Fibroblast of pulmonary artery (primary cell): ENCODE measurements at regions not wholly inside any gene's neighbourhood (a gene's known extent, or its start where the extent isn't known, plus 50 kb on each side); places are given as distances from the start of the nearest gene placed in this dataset.

Experiments
- DNase-seq: peaks from one replicate; pipeline ENCODE4 v3.0.0-alpha.2; 2010; ENCODE audit warnings: low read depth
- H3K4me3 ChIP-seq: replicated peaks from 2 replicates; pipeline ENCODE4 v1.5.1; 2011; ENCODE audit warnings: low read depth, mild to moderate bottlenecking, control low read depth, low read length, moderate library complexity
- CTCF ChIP-seq: IDR thresholded peaks from 2 replicates; pipeline ENCODE4 v1.5.1; 2011; ENCODE audit warnings: mild to moderate bottlenecking, control low read depth, low read length, inconsistent platforms; ENCODE audit errors: missing control alignments

- no peak for TF ChIP-seq CTCF
- no peak overlapping the region for H3K4me3 ChIP-seq
- DNase-seq: no peak
Measured at GRCh38 chr11:129268371-129268770, 76.2 kb upstream of the ARHGAP32 start.

GRCh38 chr11:129267716-129268115 lies 75.6 kb upstream of the ARHGAP32 start:
- TF ChIP-seq CTCF: no peak
- H3K4me3 ChIP-seq: no peak overlapping the region
- no peak for DNase-seq

- H3K4me3 ChIP-seq: no peak overlapping the region
- DNase-seq: no peak
- no peak for TF ChIP-seq CTCF
Measured at GRCh38 chr11:129266536-129266935, 74.4 kb upstream of the ARHGAP32 start.

GRCh38 chr11:129265125-129265788 lies 73.1 kb upstream of the ARHGAP32 start:
- TF ChIP-seq CTCF: no peak
- DNase-seq: no peak
- no peak overlapping the region for H3K4me3 ChIP-seq

- TF ChIP-seq CTCF: no peak
- no peak for DNase-seq
- H3K4me3 ChIP-seq: no peak overlapping the region
Measured at GRCh38 chr11:129264114-129264513, 72.0 kb upstream of the ARHGAP32 start.

GRCh38 chr11:129260750-129261149 lies 68.6 kb upstream of the ARHGAP32 start:
- no peak for TF ChIP-seq CTCF
- H3K4me3 ChIP-seq: no peak overlapping the region
- peak; percentile 70 for DNase-seq

- no peak overlapping the region for H3K4me3 ChIP-seq
- peak; percentile 52 for DNase-seq
- TF ChIP-seq CTCF: no peak
Measured at GRCh38 chr11:129259931-129260348, 67.8 kb upstream of the ARHGAP32 start.
